K562 (cell line): ENCODE measurements at regions not wholly inside any gene's neighbourhood (a gene's known extent, or its start where the extent isn't known, plus 50 kb on each side); places are given as distances from the start of the nearest gene placed in this dataset.

Source experiments
- GMEB1 ChIP-seq: fragments of 250-450 bp; sonication (Bioruptor Pico); IDR thresholded peaks from 2 replicates; pipeline ENCODE4 v1.4.0; 2020; ENCODE audit warnings: mild to moderate bottlenecking
- GTF2B ChIP-seq: IDR thresholded peaks from 2 replicates; pipeline ENCODE4 v1.6.1; 2011; ENCODE audit not compliant: insufficient read length; ENCODE audit errors: extremely low read depth
- HOXB6 ChIP-seq: fragments of 250-450 bp; sonication (Bioruptor Pico); IDR thresholded peaks from 2 replicates; pipeline ENCODE4 v1.5.1; 2022; ENCODE audit warnings: mild to moderate bottlenecking, borderline replicate concordance
- POLR3A ChIP-seq: IDR thresholded peaks from 2 replicates; pipeline ENCODE4 v1.6.1; 2011; ENCODE audit warnings: borderline replicate concordance, mild to moderate bottlenecking, moderate library complexity; ENCODE audit not compliant: insufficient read length, insufficient read depth; ENCODE audit errors: extremely low read depth
- RBM22 ChIP-seq: fragments of 200-400 bp; formaldehyde crosslinking; IDR thresholded peaks from 2 replicates; pipeline ENCODE4 v1.6.1; 2018; ENCODE audit warnings: low read length, low read depth; ENCODE audit not compliant: poor library complexity, severe bottlenecking
- SREBF2 ChIP-seq: sonication (generic); formaldehyde crosslinking; IDR thresholded peaks from 2 replicates; pipeline ENCODE4 v1.4.0; 2020; ENCODE audit warnings: mild to moderate bottlenecking, missing genetic modification reagents
- STAT6 ChIP-seq: sonication (generic); formaldehyde crosslinking; IDR thresholded peaks from 2 replicates; pipeline ENCODE4 v1.8.1; 2023; ENCODE audit warnings: mild to moderate bottlenecking, missing genetic modification reagents
- ZBED1 ChIP-seq: IDR thresholded peaks from 2 replicates; pipeline ENCODE4 v1.6.1; 2014
- TF ChIP-seq, protein P1 (sequence below): fragments of 250-450 bp; sonication (Bioruptor Pico); IDR thresholded peaks from 2 replicates; pipeline ENCODE4 v1.9.0; 2021; ENCODE audit warnings: mild to moderate bottlenecking, inconsistent platforms

- TF ChIP-seq STAT6 (CRISPR knock-in tag) (no peak), RBM22 (no peak), ZBED1 (no peak), GTF2B (no peak), GMEB1 (CRISPR knock-in tag) (no peak), HOXB6 (CRISPR knock-in tag) (no peak), SREBF2 (CRISPR knock-in tag) (no peak), POLR3A (no peak)
- TF ChIP-seq, protein P1, sequence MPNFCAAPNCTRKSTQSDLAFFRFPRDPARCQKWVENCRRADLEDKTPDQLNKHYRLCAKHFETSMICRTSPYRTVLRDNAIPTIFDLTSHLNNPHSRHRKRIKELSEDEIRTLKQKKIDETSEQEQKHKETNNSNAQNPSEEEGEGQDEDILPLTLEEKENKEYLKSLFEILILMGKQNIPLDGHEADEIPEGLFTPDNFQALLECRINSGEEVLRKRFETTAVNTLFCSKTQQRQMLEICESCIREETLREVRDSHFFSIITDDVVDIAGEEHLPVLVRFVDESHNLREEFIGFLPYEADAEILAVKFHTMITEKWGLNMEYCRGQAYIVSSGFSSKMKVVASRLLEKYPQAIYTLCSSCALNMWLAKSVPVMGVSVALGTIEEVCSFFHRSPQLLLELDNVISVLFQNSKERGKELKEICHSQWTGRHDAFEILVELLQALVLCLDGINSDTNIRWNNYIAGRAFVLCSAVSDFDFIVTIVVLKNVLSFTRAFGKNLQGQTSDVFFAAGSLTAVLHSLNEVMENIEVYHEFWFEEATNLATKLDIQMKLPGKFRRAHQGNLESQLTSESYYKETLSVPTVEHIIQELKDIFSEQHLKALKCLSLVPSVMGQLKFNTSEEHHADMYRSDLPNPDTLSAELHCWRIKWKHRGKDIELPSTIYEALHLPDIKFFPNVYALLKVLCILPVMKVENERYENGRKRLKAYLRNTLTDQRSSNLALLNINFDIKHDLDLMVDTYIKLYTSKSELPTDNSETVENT (CRISPR knock-in tag) = no peak
- TF ChIP-seq, all 486 proteins: peak for 0
Observed at GRCh38 chr1:60341274-60341673, 267.7 kb upstream of the C1orf87 start (continued).
